ENCODE measurements at regions not wholly inside any gene's neighbourhood (a gene's known extent, or its start where the extent isn't known, plus 50 kb on each side); places are given as distances from the start of the nearest gene placed in this dataset.

- no peaks in the 10 kb centered on the region for H3K4me1 ChIP-seq (ENCODE audit: insufficient read depth, low read length)
- H3K9me2 ChIP-seq (replicated peaks; ENCODE audit: low read length), result no peaks in the 10 kb centered on the region
- no TSS peak for BruUV-seq (replicated peaks)
- TF ChIP-seq CTCF (conservative IDR thresholded peaks at IDR 0.05; ENCODE audit: low read depth, low read length) (no peak), EZH2phosphoT487 (IDR thresholded peaks at IDR 0.05; ENCODE audit: borderline replicate concordance, low read length) (no peak), EZH2 (IDR thresholded peaks at IDR 0.05; ENCODE audit: low read length, unreplicated experiment) (no peak)
- peaks cover 44% of the 10 kb centered on the region; the same call in 1 of the 2 replicates for H3K27me3 ChIP-seq (ENCODE audit: low read length)
- no peak overlapping the region for H3K9ac ChIP-seq (ENCODE audit: low read length)
- POLR2A ChIA-PET (ENCODE audit: unreplicated experiment), result no interaction called here
- no peaks in the 10 kb centered on the region for H3F3A ChIP-seq (ENCODE audit: low read length, unreplicated experiment)
- no peak overlapping the region for H3K4me2 ChIP-seq (ENCODE audit: low read length)
- DNase-seq, result no peak
- H3K9me3 ChIP-seq (ENCODE audit: low read length), result no peaks in the 10 kb centered on the region
- no peaks in the 10 kb centered on the region for H3K79me2 ChIP-seq (ENCODE audit: low read length)
- H4K20me1 ChIP-seq (ENCODE audit: low read length), result no peaks in the 10 kb centered on the region
- H3K4me3 ChIP-seq (ENCODE audit: low read length), result no peak overlapping the region
- H3K27ac ChIP-seq (ENCODE audit: low read length), result no peak overlapping the region
- no peak for ATAC-seq
- no peak overlapping the region for H2AFZ ChIP-seq (ENCODE audit: low read length)
- intact Hi-C loops (cut with micrococcal nuclease), result no loop called here
- no peaks in the 10 kb centered on the region for H3K36me3 ChIP-seq (ENCODE audit: low read depth, low read length)
- CTCF ChIA-PET, result no interaction called here
These were observed 228.3 kb upstream of the NPVF start for GRCh38 chr7:25456467-25457171.

GRCh38 chr7:25459057-25459456, 230.8 kb upstream of the NPVF start:
- Histone ChIP-seq H3K4me3 (ENCODE audit: low read length) (no peak overlapping the region), H4K20me1 (ENCODE audit: low read length) (no peaks in the 10 kb centered on the region), H3K4me2 (ENCODE audit: low read length) (no peak overlapping the region), H3F3A (ENCODE audit: low read length, unreplicated experiment) (no peaks in the 10 kb centered on the region), H3K9me2 (replicated peaks; ENCODE audit: low read length) (no peaks in the 10 kb centered on the region), H3K36me3 (ENCODE audit: low read depth, low read length) (no peaks in the 10 kb centered on the region), H3K27me3 (ENCODE audit: low read length) (peaks cover 42% of the 10 kb centered on the region; the same call in 1 of the 2 replicates), H3K79me2 (ENCODE audit: low read length) (no peaks in the 10 kb centered on the region), H3K9me3 (ENCODE audit: low read length) (no peaks in the 10 kb centered on the region), H3K9ac (ENCODE audit: low read length) (no peak overlapping the region), H3K27ac (ENCODE audit: low read length) (no peak overlapping the region), H2AFZ (ENCODE audit: low read length) (no peak overlapping the region), H3K4me1 (ENCODE audit: insufficient read depth, low read length) (no peaks in the 10 kb centered on the region)
- no TSS peak for BruUV-seq (replicated peaks)
- intact Hi-C loops (cut with micrococcal nuclease), result no loop called here
- no peak for DNase-seq
- no peak for TF ChIP-seq EZH2phosphoT487 (IDR thresholded peaks at IDR 0.05; ENCODE audit: borderline replicate concordance, low read length)
- TF ChIP-seq CTCF (conservative IDR thresholded peaks at IDR 0.05; ENCODE audit: low read depth, low read length), result no peak
- no peak for TF ChIP-seq EZH2 (IDR thresholded peaks at IDR 0.05; ENCODE audit: low read length, unreplicated experiment)
- no peak for ATAC-seq
- POLR2A ChIA-PET (ENCODE audit: unreplicated experiment), result no interaction called here
- CTCF ChIA-PET, result no interaction called here

GRCh38 chr7:25460433-25460832, 232.1 kb upstream of the NPVF start:
- Histone ChIP-seq H3K36me3 (ENCODE audit: low read depth, low read length) (no peaks in the 10 kb centered on the region), H3K9ac (ENCODE audit: low read length) (no peak overlapping the region), H3K79me2 (ENCODE audit: low read length) (no peaks in the 10 kb centered on the region), H2AFZ (ENCODE audit: low read length) (no peak overlapping the region), H3F3A (ENCODE audit: low read length, unreplicated experiment) (no peaks in the 10 kb centered on the region), H3K4me3 (ENCODE audit: low read length) (no peak overlapping the region), H3K27me3 (ENCODE audit: low read length) (peaks cover 30% of the 10 kb centered on the region; the same call in 1 of the 2 replicates), H4K20me1 (ENCODE audit: low read length) (no peaks in the 10 kb centered on the region), H3K27ac (ENCODE audit: low read length) (no peak overlapping the region), H3K4me2 (ENCODE audit: low read length) (no peak overlapping the region), H3K9me2 (replicated peaks; ENCODE audit: low read length) (no peaks in the 10 kb centered on the region), H3K4me1 (ENCODE audit: insufficient read depth, low read length) (no peaks in the 10 kb centered on the region), H3K9me3 (ENCODE audit: low read length) (no peaks in the 10 kb centered on the region)
- ATAC-seq, result no peak
- POLR2A ChIA-PET (ENCODE audit: unreplicated experiment), result no interaction called here
- DNase-seq, result no peak
- no TSS peak for BruUV-seq (replicated peaks)
- CTCF ChIA-PET, result no interaction called here
- intact Hi-C loops (cut with micrococcal nuclease), result no loop called here
- no peak for TF ChIP-seq EZH2phosphoT487 (IDR thresholded peaks at IDR 0.05; ENCODE audit: borderline replicate concordance, low read length)
- no peak for TF ChIP-seq EZH2 (IDR thresholded peaks at IDR 0.05; ENCODE audit: low read length, unreplicated experiment)
- no peak for TF ChIP-seq CTCF (conservative IDR thresholded peaks at IDR 0.05; ENCODE audit: low read depth, low read length)

All from PC-3 (cell line).